CD14-positive monocyte (primary cell): ENCODE measurements at regions not wholly inside any gene's neighbourhood (a gene's known extent, or its start where the extent isn't known, plus 50 kb on each side); places are given as distances from the start of the nearest gene placed in this dataset.

Source experiments
- DNase-seq, 3 donors: peaks; one replicate each; pipeline ENCODE4 v3.0.0-alpha.2; 2011 to 2022
- H2AFZ ChIP-seq: 2 replicates; pipeline ENCODE4 v1.6.0; 2012; ENCODE audit warnings: mild to moderate bottlenecking, low read depth, low read length, inconsistent platforms; ENCODE audit not compliant: insufficient read depth, poor library complexity, severe bottlenecking
- H3K27ac ChIP-seq, 2 donors: 1 replicate in 1 of 2; 2 replicates in 1 of 2; pipeline ENCODE4 v1.5.1; 2012 to 2013; ENCODE audit warnings: low read length in 2 of 2, control low read depth in 1 of 2, inconsistent platforms in 1 of 2, low read depth in 1 of 2, mild to moderate bottlenecking in 1 of 2
- H3K27me3 ChIP-seq, 2 donors: one replicate each; pipeline versions ENCODE4 v1.6.0 to v1.6.1; 2011 to 2013; ENCODE audit warnings: low read length in 2 of 2; ENCODE audit not compliant: control insufficient read depth in 2 of 2, insufficient read depth in 2 of 2
- H3K36me3 ChIP-seq, 2 donors: replicated peaks in 1 of 2; 1 replicate in 1 of 2; 2 replicates in 1 of 2; pipeline versions ENCODE4 v1.5.1 to v1.6.1; 2012 to 2013; ENCODE audit warnings: low read length in 2 of 2, control low read depth in 1 of 2, inconsistent platforms in 1 of 2, mild to moderate bottlenecking in 1 of 2; ENCODE audit not compliant: insufficient read depth in 2 of 2, control insufficient read depth in 1 of 2
- H3K4me1 ChIP-seq, 2 donors: 1 replicate in 1 of 2; 2 replicates in 1 of 2; pipeline versions ENCODE4 v1.5.1 to v1.6.1; 2012 to 2013; ENCODE audit warnings: low read length in 2 of 2, control low read depth in 1 of 2, inconsistent platforms in 1 of 2, mild to moderate bottlenecking in 1 of 2, moderate library complexity in 1 of 2; ENCODE audit not compliant: insufficient read depth in 2 of 2, control insufficient read depth in 1 of 2
- H3K4me2 ChIP-seq: replicated peaks from 2 replicates; pipeline ENCODE3; 2012; ENCODE audit warnings: low read length, moderate library complexity, mild to moderate bottlenecking; ENCODE audit not compliant: poor library complexity, severe bottlenecking; ENCODE audit errors: extremely low read depth
- H3K4me3 ChIP-seq, 3 experiments: fragments of 200-600 bp in 1 of 3; sonication (generic) in 1 of 3; replicated peaks in 1 of 3; 1 replicate in 2 of 3; 2 replicates in 1 of 3; pipeline ENCODE4 v1.5.1; 2011 to 2013; ENCODE audit warnings: low read length in 3 of 3, mild to moderate bottlenecking in 3 of 3, control low read depth in 2 of 3, low read depth in 2 of 3, inconsistent platforms in 1 of 3, moderate library complexity in 1 of 3
- H3K79me2 ChIP-seq: 2 replicates; pipeline ENCODE4 v1.6.0; 2012; ENCODE audit warnings: mild to moderate bottlenecking, control low read depth, inconsistent platforms, low read length, moderate library complexity; ENCODE audit not compliant: insufficient read depth
- H3K9ac ChIP-seq: 2 replicates; pipeline ENCODE4 v1.6.0; 2017; ENCODE audit warnings: low read length, mild to moderate bottlenecking; ENCODE audit not compliant: insufficient read depth, poor library complexity, severe bottlenecking
- H3K9me3 ChIP-seq, 2 donors: replicated peaks in 1 of 2; 1 replicate in 1 of 2; 2 replicates in 1 of 2; pipeline versions ENCODE4 v1.5.1 to v1.6.1; 2012 to 2013; ENCODE audit warnings: low read length in 2 of 2, control low read depth in 1 of 2; ENCODE audit not compliant: control insufficient read depth in 1 of 2, insufficient read depth in 1 of 2
- H4K20me1 ChIP-seq: 2 replicates; pipeline ENCODE4 v1.6.0; 2012; ENCODE audit warnings: mild to moderate bottlenecking, low read length, control low read depth, moderate library complexity; ENCODE audit not compliant: insufficient read depth
- H3K27ac Mint-ChIP-seq, 7 donors: one replicate each; pipeline ENCODE4 v1.8.0; 2020; ENCODE audit warnings: mild to moderate bottlenecking in 7 of 7, mixed read lengths in 7 of 7, moderate library complexity in 6 of 7, inconsistent platforms in 2 of 7
- H3K27me3 Mint-ChIP-seq, 3 donors: one replicate each; pipeline ENCODE4 v1.8.0; 2021 to 2022; ENCODE audit warnings: low read depth in 3 of 3, mild to moderate bottlenecking in 3 of 3, mixed read lengths in 3 of 3, moderate library complexity in 3 of 3, inconsistent platforms in 1 of 3
- H3K36me3 Mint-ChIP-seq, 2 donors: one replicate each; pipeline ENCODE4 v1.8.0; 2020; ENCODE audit warnings: mixed read lengths in 2 of 2, inconsistent platforms in 1 of 2, mild to moderate bottlenecking in 1 of 2
- H3K4me1 Mint-ChIP-seq: one replicate; pipeline ENCODE4 v1.8.0; 2020; ENCODE audit warnings: mild to moderate bottlenecking, mixed read lengths
- H3K4me3 Mint-ChIP-seq, 2 donors: one replicate each; pipeline ENCODE4 v1.8.0; 2020; ENCODE audit warnings: mild to moderate bottlenecking in 2 of 2, mixed read lengths in 2 of 2, moderate library complexity in 1 of 2
- H3K9me3 Mint-ChIP-seq, 7 donors: one replicate each; pipeline ENCODE4 v1.8.0; 2020 to 2022; ENCODE audit warnings: mixed read lengths in 7 of 7, mild to moderate bottlenecking in 6 of 7, moderate library complexity in 6 of 7, inconsistent platforms in 2 of 7
- WGBS: methylation state at CpG from one replicate; pipeline ENCODE4 v1.1.5; 2013; ENCODE audit warnings: missing lambda C conversion rate; ENCODE audit not compliant: insufficient coverage; 5-methylcytosine and 5-hydroxymethylcytosine counted together
- intact Hi-C, 2 donors: fragments of 100-400 bp; cut with micrococcal nuclease; formaldehyde crosslinking; loops; one replicate each; pipeline versions ENCODE4 v1.15.0 to v1.15.1; 2023
- TF ChIP-seq, protein P1 (sequence below): fragments of 200-600 bp; IDR thresholded peaks from one replicate; pipeline ENCODE4 v1.8.0; 2022; ENCODE audit warnings: antibody characterized with exemption, mild to moderate bottlenecking

DNA sequence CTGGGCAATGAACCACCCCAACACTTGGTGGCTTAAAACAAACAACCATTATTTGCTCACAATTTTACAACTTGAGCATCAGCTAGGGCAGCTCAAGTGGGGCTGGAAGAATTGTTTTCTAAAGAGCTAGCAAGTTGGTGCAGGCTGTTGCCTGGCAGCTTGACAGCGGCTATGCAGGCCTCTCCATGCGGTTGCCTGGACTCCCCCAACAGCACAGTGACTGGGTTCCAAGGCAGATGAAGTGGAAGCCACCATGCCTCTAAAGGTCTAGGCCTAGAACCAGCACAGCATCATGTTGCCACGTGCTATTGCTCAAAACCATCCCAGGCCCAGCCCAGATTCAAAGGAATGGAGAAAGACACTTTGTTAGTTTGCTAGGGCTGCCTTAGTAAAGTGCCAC lies 114.8 kb downstream of the BCOR start:
- intact Hi-C loops, result no loop called here
- H3K27me3 Mint-ChIP-seq, result peaks cover 3 to 9% (median 4%) of the 10 kb centered on the region in 3 donors
- Histone ChIP-seq H4K20me1 (no peaks in the 10 kb centered on the region), H3K79me2 (no peaks in the 10 kb centered on the region), H3K36me3 (no peaks in the 10 kb centered on the region), H3K27ac (no peak overlapping the region), H3K27me3 (no peaks in the 10 kb centered on the region), H2AFZ (no peak overlapping the region), H3K4me2 (no peak overlapping the region), H3K9me3 (no peaks in the 10 kb centered on the region), H3K4me1 (peaks cover 0 to 2% of the 10 kb centered on the region in 2 donors), H3K4me3 (no peak overlapping the region), H3K9ac (no peak overlapping the region)
- no peak overlapping the region for H3K27ac Mint-ChIP-seq
- 86% methylated on average over 2 of the region's 3 CpGs for WGBS
- no peaks in the 10 kb centered on the region for H3K36me3 Mint-ChIP-seq
- TF ChIP-seq, protein P1, sequence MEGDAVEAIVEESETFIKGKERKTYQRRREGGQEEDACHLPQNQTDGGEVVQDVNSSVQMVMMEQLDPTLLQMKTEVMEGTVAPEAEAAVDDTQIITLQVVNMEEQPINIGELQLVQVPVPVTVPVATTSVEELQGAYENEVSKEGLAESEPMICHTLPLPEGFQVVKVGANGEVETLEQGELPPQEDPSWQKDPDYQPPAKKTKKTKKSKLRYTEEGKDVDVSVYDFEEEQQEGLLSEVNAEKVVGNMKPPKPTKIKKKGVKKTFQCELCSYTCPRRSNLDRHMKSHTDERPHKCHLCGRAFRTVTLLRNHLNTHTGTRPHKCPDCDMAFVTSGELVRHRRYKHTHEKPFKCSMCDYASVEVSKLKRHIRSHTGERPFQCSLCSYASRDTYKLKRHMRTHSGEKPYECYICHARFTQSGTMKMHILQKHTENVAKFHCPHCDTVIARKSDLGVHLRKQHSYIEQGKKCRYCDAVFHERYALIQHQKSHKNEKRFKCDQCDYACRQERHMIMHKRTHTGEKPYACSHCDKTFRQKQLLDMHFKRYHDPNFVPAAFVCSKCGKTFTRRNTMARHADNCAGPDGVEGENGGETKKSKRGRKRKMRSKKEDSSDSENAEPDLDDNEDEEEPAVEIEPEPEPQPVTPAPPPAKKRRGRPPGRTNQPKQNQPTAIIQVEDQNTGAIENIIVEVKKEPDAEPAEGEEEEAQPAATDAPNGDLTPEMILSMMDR, result no peak
- H3K4me1 Mint-ChIP-seq, result peaks cover 6% of the 10 kb centered on the region
- H3K4me3 Mint-ChIP-seq, result no peak overlapping the region
- no peak for DNase-seq
- peaks cover 0 to 3% (median 0%) of the 10 kb centered on the region in 7 donors for H3K9me3 Mint-ChIP-seq

DNA sequence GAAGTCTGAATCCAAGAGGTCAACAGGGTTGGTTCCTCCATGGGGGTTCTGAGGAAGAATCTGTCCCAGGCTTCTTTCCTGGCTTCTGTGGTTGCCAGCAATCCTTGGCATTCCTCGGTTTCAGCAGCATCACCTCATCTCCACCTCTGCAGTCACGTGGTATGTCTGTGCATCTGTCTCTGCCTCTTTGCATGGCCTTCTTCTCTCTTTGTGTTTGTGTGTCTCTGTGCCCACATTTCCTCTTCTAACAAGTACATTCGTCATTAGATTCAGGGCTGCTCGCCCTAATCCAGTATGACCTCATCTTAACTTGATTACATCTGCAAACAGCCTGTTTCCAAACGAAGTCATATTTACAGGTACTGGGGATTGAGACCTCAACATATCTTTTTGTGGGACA lies 114.0 kb downstream of the BCOR start:
- no peak overlapping the region for H3K27ac Mint-ChIP-seq
- Histone ChIP-seq H3K27ac (no peak overlapping the region), H3K79me2 (no peaks in the 10 kb centered on the region), H3K4me3 (no peak overlapping the region), H3K27me3 (no peaks in the 10 kb centered on the region), H3K4me2 (no peak overlapping the region), H3K9me3 (no peaks in the 10 kb centered on the region), H3K36me3 (no peaks in the 10 kb centered on the region), H4K20me1 (no peaks in the 10 kb centered on the region), H3K4me1 (peaks cover 0 to 2% of the 10 kb centered on the region in 2 donors), H3K9ac (no peak overlapping the region), H2AFZ (no peak overlapping the region)
- no peak for DNase-seq
- intact Hi-C loops, result no loop called here
- 83% methylated on average over 2 of the region's 5 CpGs for WGBS
- H3K36me3 Mint-ChIP-seq, result no peaks in the 10 kb centered on the region
- TF ChIP-seq, protein P1, result no peak
- H3K4me3 Mint-ChIP-seq, result no peak overlapping the region
- H3K9me3 Mint-ChIP-seq, result peaks cover 0 to 3% (median 0%) of the 10 kb centered on the region in 7 donors
- peaks cover 3 to 9% (median 4%) of the 10 kb centered on the region in 3 donors for H3K27me3 Mint-ChIP-seq
- peaks cover 6% of the 10 kb centered on the region for H3K4me1 Mint-ChIP-seq
